SK-N-SH treated with all-trans-retinoic acid at 6 μM for 48 hours (cell line): ENCODE measurements at regions not wholly inside any gene's neighbourhood (a gene's known extent, or its start where the extent isn't known, plus 50 kb on each side); places are given as distances from the start of the nearest gene placed in this dataset.

Source experiments
- ARNTL ChIP-seq: fragments of 450-650 bp; formaldehyde crosslinking; IDR thresholded peaks from 2 replicates; pipeline ENCODE4 v1.5.0; 2020; ENCODE audit warnings: low read depth, mild to moderate bottlenecking, moderate library complexity, borderline replicate concordance
- CSDC2 ChIP-seq: fragments of 250-450 bp; sonication (Bioruptor Pico); IDR thresholded peaks from 2 replicates; pipeline ENCODE4 v1.5.0; 2020; ENCODE audit warnings: mild to moderate bottlenecking, moderate library complexity
- GLIS3 ChIP-seq: fragments of 250-450 bp; sonication (Bioruptor Pico); IDR thresholded peaks from 2 replicates; pipeline ENCODE4 v1.5.0; 2020; ENCODE audit warnings: mild to moderate bottlenecking, moderate library complexity
- PPARA ChIP-seq: fragments of 250-450 bp; sonication (Bioruptor Pico); IDR thresholded peaks from 2 replicates; pipeline ENCODE4 v1.5.0; 2020; ENCODE audit warnings: mild to moderate bottlenecking, borderline replicate concordance
- TOX ChIP-seq: fragments of 250-450 bp; sonication (Bioruptor Pico); IDR thresholded peaks from 2 replicates; pipeline ENCODE4 v1.8.0; 2021; ENCODE audit warnings: mild to moderate bottlenecking, moderate library complexity, borderline replicate concordance
- ZFP30 ChIP-seq: fragments of 450-650 bp; formaldehyde crosslinking; IDR thresholded peaks from 2 replicates; pipeline ENCODE4 v1.5.0; 2022; ENCODE audit warnings: mild to moderate bottlenecking, moderate library complexity
- ZNF8 ChIP-seq: fragments of 450-650 bp; formaldehyde crosslinking; IDR thresholded peaks from 2 replicates; pipeline ENCODE4 v1.5.0; 2020; ENCODE audit warnings: mild to moderate bottlenecking, moderate library complexity
- TF ChIP-seq, protein P1 (sequence below): fragments of 250-450 bp; sonication (Bioruptor Pico); IDR thresholded peaks from 2 replicates; pipeline ENCODE4 v1.8.0; 2020; ENCODE audit warnings: mild to moderate bottlenecking, moderate library complexity, borderline replicate concordance
- TF ChIP-seq, protein P2 (sequence below): fragments of 250-450 bp; sonication (Bioruptor Pico); IDR thresholded peaks from 2 replicates; pipeline ENCODE4 v1.5.1; 2020; ENCODE audit warnings: low read depth, mild to moderate bottlenecking, moderate library complexity

DNA sequence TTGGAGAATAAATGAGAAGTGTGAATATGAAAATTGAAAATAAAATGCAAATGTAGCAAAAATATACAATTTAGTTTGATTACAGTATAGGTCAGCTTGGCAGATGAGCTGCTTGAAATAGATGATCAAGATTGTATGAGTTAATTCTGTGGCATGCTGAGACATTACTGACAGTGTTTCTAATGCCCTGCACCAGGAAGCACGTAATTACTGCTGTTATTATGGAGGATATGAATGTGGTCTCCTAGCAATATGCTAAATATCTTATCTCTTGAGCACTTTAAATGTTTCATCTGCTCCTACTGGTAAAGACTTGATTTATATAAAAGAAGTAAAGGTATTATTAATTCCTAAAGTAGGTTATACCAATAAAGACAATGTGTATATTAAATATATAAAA is 1015.5 kb downstream of the PLOD2 start:
- no peak for TF ChIP-seq ARNTL (CRISPR knock-in tag)
- no peak for TF ChIP-seq PPARA
- TF ChIP-seq GLIS3 (CRISPR knock-in tag): no peak
- TF ChIP-seq TOX: no peak
- TF ChIP-seq, protein P1, sequence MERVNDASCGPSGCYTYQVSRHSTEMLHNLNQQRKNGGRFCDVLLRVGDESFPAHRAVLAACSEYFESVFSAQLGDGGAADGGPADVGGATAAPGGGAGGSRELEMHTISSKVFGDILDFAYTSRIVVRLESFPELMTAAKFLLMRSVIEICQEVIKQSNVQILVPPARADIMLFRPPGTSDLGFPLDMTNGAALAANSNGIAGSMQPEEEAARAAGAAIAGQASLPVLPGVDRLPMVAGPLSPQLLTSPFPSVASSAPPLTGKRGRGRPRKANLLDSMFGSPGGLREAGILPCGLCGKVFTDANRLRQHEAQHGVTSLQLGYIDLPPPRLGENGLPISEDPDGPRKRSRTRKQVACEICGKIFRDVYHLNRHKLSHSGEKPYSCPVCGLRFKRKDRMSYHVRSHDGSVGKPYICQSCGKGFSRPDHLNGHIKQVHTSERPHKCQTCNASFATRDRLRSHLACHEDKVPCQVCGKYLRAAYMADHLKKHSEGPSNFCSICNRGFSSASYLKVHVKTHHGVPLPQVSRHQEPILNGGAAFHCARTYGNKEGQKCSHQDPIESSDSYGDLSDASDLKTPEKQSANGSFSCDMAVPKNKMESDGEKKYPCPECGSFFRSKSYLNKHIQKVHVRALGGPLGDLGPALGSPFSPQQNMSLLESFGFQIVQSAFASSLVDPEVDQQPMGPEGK (CRISPR knock-in tag): no peak
- TF ChIP-seq ZFP30 (CRISPR knock-in tag): no peak
- no peak for TF ChIP-seq CSDC2 (CRISPR knock-in tag)
- TF ChIP-seq, protein P2, sequence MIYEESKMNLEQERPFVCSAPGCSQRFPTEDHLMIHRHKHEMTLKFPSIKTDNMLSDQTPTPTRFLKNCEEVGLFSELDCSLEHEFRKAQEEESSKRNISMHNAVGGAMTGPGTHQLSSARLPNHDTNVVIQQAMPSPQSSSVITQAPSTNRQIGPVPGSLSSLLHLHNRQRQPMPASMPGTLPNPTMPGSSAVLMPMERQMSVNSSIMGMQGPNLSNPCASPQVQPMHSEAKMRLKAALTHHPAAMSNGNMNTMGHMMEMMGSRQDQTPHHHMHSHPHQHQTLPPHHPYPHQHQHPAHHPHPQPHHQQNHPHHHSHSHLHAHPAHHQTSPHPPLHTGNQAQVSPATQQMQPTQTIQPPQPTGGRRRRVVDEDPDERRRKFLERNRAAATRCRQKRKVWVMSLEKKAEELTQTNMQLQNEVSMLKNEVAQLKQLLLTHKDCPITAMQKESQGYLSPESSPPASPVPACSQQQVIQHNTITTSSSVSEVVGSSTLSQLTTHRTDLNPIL: no peak
- TF ChIP-seq ZNF8 (CRISPR knock-in tag): no peak
